Ishikawa (cell line): ENCODE measurements at regions not wholly inside any gene's neighbourhood (a gene's known extent, or its start where the extent isn't known, plus 50 kb on each side); places are given as distances from the start of the nearest gene placed in this dataset.

Source experiments
- CEBPB ChIP-seq: IDR thresholded peaks from 2 replicates; pipeline ENCODE4 v1.6.1; 2012
- EGR1 ChIP-seq: IDR thresholded peaks from 2 replicates; pipeline ENCODE4 v1.6.1; 2012
- EP300 ChIP-seq: IDR thresholded peaks from 2 replicates; pipeline ENCODE4 v1.6.1; 2012; ENCODE audit warnings: borderline replicate concordance
- RAD21 ChIP-seq: IDR thresholded peaks from 2 replicates; pipeline ENCODE4 v1.6.1; 2012; ENCODE audit warnings: low read depth
- YY1 ChIP-seq: IDR thresholded peaks from 2 replicates; pipeline ENCODE4 v1.6.1; 2012; ENCODE audit warnings: low read depth
- TF ChIP-seq, protein P1 (sequence below): IDR thresholded peaks from 2 replicates; pipeline ENCODE4 v1.6.1; 2012

DNA sequence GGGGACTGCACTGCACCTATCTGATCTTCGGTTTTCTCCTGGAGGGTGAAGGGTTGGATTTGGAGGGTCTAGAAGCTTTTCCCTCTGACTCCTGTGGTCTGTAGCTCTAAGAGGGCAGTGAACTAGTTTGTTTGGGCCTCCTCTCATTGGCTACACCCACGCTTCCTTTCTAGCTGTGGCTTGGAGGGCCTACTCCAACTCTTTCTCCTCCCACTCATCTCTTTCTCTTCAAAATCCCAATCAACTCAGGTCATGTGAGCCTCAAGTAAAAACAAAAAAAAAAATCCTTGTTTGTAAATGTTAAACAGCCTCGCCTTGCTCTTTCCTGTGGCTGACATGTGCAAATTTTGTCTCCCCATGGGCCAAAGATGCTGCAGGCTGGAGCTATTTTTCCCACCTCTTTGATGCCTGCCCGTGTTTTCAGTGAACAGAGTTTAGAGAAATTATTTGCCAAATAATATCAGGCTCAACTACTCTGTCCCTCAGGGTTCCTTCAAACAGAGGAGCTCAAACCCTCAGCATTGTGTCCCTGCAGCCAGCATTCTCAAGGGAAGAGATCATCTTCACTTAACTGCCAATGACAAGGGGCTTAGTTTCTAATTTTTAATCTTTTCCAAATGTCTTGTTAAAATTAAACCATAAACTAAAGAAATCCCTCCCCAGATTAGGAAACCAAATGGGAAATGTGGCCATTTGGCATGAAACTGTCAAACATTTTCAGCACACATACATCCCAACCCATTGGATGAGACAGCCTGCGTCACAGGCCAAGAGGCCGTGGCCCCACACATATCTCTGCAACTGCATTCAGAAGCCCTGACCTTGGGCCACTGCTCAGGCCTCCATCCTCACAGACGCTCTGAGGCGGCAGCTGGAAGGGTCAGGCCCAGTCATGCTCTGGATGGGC, 114.8 kb upstream of the THBS1 start:
- no peak for TF ChIP-seq EP300
- TF ChIP-seq RAD21 = no peak
- no peak for TF ChIP-seq YY1
- TF ChIP-seq EGR1 = no peak
- TF ChIP-seq, protein P1, sequence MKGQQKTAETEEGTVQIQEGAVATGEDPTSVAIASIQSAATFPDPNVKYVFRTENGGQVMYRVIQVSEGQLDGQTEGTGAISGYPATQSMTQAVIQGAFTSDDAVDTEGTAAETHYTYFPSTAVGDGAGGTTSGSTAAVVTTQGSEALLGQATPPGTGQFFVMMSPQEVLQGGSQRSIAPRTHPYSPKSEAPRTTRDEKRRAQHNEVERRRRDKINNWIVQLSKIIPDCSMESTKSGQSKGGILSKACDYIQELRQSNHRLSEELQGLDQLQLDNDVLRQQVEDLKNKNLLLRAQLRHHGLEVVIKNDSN = no peak
- TF ChIP-seq CEBPB = no peak
